ENCODE measurements at regions not wholly inside any gene's neighbourhood (a gene's known extent, or its start where the extent isn't known, plus 50 kb on each side); places are given as distances from the start of the nearest gene placed in this dataset.

DNA sequence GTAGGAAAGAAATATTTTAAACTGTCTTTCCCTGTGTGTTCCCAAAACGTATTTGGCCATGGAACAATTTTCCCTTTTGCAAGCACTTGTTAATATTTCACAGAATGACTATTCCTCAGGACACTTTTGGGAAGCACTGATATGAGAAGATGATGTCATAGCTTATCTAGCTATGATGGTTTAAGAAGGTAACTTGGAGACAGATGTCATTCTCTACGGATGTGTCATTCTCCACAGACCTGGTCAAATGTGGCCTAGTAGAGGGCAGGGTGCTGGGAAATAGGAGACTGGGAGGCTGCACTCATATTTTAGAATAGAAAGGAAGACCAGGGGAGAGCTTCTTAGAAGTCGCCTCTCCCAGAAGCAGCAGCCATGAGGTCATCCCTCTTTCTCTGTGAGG, 220.7 kb upstream of the GLI3 start:
- DNase-seq (no peak), ATAC-seq (replicated peaks) (no peak)
- no peaks in the 10 kb centered on the region for H3K36me3 Mint-ChIP-seq (ENCODE audit: insufficient read depth)
- H3K4me3 Mint-ChIP-seq, result no peak overlapping the region
- H3K9me3 Mint-ChIP-seq, result peaks cover 3 to 13% of the 10 kb centered on the region in 2 donors
- no peak overlapping the region for H3K27ac Mint-ChIP-seq
- H3K27me3 Mint-ChIP-seq, result no peaks in the 10 kb centered on the region
- no peaks in the 10 kb centered on the region for H3K4me1 Mint-ChIP-seq (ENCODE audit: low read depth in 2 of 2)

DNA sequence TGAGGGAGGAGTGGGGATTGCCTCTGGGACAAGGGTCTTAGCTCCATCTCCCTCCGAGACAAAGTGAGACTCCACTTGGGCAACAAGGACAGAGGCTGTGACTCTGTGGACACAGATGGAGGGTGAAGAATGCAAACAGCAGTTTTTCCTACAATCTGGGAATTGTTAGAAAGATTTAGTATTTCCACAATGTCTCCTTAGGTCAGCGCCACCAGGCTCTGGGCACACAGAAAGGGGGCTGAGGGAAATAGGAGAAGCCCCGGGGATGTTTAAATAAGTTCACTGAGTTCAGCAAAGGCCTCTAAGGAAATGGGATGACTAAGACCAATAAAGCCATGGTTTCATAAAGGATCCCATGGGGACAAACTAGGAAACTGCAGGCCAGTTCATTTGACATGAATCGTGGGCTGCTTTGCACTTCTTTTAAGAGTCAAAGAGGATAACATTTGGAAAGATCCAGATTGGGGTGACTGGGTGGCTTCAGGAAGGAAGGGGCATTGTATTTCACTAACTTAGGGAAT, 219.8 kb upstream of the GLI3 start:
- DNase-seq (no peak), ATAC-seq (replicated peaks) (no peak)
- Mint-ChIP-seq H3K27ac (no peak overlapping the region), H3K4me1 (ENCODE audit: low read depth in 2 of 2) (no peaks in the 10 kb centered on the region), H3K36me3 (ENCODE audit: insufficient read depth) (no peaks in the 10 kb centered on the region), H3K27me3 (no peaks in the 10 kb centered on the region), H3K4me3 (no peak overlapping the region), H3K9me3 (peaks cover 3 to 13% of the 10 kb centered on the region in 2 donors)

DNA sequence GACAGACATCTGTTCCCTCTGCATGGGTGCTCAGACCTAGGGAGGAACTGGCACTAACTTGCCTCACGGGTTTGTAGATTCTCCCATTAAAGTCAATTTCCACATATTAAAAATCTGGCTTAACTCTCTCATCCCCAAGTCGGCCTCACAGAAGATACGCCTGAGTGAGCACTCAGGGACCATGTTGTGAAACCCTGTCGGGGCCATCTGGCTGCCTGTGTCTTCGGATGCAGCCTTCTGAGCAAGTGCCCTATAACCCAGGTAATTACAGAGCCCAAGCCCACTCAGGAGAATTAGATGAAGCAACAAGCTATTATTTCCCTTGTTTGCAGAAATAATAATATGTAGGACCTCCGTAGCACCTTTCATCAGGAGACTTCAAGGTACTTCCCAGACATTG, 219.3 kb upstream of the GLI3 start:
- ATAC-seq (replicated peaks), result no peak
- no peaks in the 10 kb centered on the region for H3K27me3 Mint-ChIP-seq

DNA sequence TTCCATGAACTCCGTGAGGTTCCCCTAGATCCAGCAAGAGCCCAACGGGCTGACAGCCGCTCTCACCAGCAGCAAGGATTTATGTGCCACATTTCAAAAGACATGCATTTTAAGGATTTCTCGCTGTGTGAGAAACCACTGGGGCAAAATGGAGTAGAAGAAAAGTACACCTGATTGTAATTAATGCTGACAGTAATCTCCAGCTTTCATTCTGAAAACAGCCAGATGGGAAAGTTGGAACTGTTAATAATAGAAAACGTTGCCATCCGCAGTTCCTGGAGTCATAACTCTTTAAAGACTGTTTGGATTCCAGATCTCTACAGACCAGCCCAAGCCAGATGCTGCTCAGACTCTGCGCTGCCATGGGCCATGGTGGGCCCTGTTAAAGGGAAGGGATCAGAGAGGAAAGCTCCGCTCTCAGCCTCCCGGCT, 216.9 kb upstream of the GLI3 start:
- no peak for DNase-seq
- Mint-ChIP-seq H3K4me3 (no peak overlapping the region), H3K4me1 (ENCODE audit: low read depth in 2 of 2) (no peaks in the 10 kb centered on the region), H3K27ac (no peak overlapping the region), H3K27me3 (no peaks in the 10 kb centered on the region), H3K36me3 (ENCODE audit: insufficient read depth) (no peaks in the 10 kb centered on the region), H3K9me3 (peaks cover 4 to 13% of the 10 kb centered on the region in 2 donors)
- ATAC-seq (replicated peaks), result no peak

More for the DNA sequence above, 219.3 kb upstream of the GLI3 start:
- Mint-ChIP-seq H3K27ac (no peak overlapping the region), H3K4me3 (no peak overlapping the region), H3K36me3 (ENCODE audit: insufficient read depth) (no peaks in the 10 kb centered on the region), H3K9me3 (peaks cover 3 to 13% of the 10 kb centered on the region in 2 donors), H3K4me1 (ENCODE audit: low read depth in 2 of 2) (no peaks in the 10 kb centered on the region)
- DNase-seq, result no peak

- H3K27me3 Mint-ChIP-seq, result no peaks in the 10 kb centered on the region
- DNase-seq, result no peak
- H3K9me3 Mint-ChIP-seq, result peaks cover 4 to 6% of the 10 kb centered on the region in 2 donors
- H3K4me1 Mint-ChIP-seq (ENCODE audit: low read depth in 2 of 2), result no peaks in the 10 kb centered on the region
- H3K4me3 Mint-ChIP-seq, result no peak overlapping the region
- no peak overlapping the region for H3K27ac Mint-ChIP-seq
- no peak for ATAC-seq (replicated peaks)
- H3K36me3 Mint-ChIP-seq (ENCODE audit: insufficient read depth), result no peaks in the 10 kb centered on the region
These were observed 215.3 kb upstream of the GLI3 start for GRCh38 chr7:42452356-42452755.

DNA sequence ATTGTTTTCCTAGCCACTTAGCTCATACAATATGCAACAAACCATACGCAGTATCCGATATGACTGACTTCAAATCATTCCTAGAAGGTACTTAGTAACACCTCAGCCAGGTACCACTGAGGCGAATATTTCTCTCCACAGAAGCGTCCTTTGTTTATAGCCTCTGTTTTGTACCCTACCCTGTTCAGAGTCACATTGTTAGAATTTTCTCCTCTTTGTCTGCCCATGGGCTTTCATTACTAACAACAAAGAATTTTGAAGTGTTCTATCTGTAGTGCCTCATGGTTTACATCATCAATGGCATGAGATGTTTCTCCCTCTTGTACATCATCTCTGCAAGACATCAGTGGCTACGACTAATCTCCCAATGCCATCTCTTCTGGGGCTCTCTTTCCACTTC, 212.4 kb upstream of the GLI3 start:
- ATAC-seq (replicated peaks) (no peak), DNase-seq (no peak)
- Mint-ChIP-seq H3K36me3 (ENCODE audit: insufficient read depth) (no peaks in the 10 kb centered on the region), H3K9me3 (peaks cover 4 to 16% of the 10 kb centered on the region in 2 donors), H3K27ac (no peak overlapping the region), H3K27me3 (no peaks in the 10 kb centered on the region), H3K4me1 (ENCODE audit: low read depth in 2 of 2) (no peaks in the 10 kb centered on the region), H3K4me3 (no peak overlapping the region)

DNA sequence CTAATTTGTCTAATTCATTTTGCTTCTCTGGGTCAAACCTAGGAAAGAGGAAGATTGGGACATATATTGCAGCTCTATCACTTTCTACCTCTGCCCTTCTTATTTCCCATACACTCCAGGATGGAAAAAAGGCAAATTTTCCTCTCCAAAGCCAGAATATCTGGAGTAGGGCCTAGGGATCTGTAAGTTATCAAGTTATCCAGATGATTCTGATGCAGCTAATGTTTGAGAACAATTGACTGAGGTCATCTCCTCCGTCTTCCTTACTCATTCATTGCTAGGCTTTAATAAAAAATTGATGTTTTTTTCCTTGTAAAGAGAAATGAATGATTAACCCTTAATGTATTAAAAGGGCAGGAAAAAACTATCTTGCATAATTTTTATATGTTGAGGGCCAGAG, 211.9 kb upstream of the GLI3 start:
- H3K9me3 Mint-ChIP-seq, result peaks cover 2 to 16% of the 10 kb centered on the region in 2 donors
- DNase-seq (no peak), ATAC-seq (replicated peaks) (no peak)
- no peaks in the 10 kb centered on the region for H3K4me1 Mint-ChIP-seq (ENCODE audit: low read depth in 2 of 2)
- H3K4me3 Mint-ChIP-seq, result no peak overlapping the region
- H3K36me3 Mint-ChIP-seq (ENCODE audit: insufficient read depth), result no peaks in the 10 kb centered on the region
- no peak overlapping the region for H3K27ac Mint-ChIP-seq
- no peaks in the 10 kb centered on the region for H3K27me3 Mint-ChIP-seq

DNA sequence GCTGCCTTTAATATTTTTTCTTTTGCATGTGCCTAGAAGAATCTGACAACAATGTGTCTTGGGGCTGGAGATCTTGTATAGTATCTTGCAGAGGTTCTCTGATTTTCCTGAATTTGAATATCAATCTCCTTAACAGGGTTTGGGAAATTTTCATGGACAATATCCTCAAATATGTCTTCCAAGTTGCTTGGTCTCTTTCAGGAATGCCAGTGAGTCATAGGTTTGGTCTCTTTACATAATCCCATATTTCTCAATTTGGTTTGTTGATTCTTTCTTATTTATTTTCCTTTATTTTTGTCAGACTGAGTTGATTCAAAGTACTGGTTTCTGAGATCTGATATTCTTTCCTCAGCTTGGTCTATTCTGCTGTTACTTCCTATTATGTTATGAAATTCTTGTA, 208.7 kb upstream of the GLI3 start:
- Mint-ChIP-seq H3K4me3 (no peak overlapping the region), H3K9me3 (peaks cover 3 to 16% of the 10 kb centered on the region in 2 donors), H3K27me3 (no peaks in the 10 kb centered on the region), H3K36me3 (ENCODE audit: insufficient read depth) (no peaks in the 10 kb centered on the region), H3K4me1 (ENCODE audit: low read depth in 2 of 2) (no peaks in the 10 kb centered on the region), H3K27ac (no peak overlapping the region)
- no peak for DNase-seq
- no peak for ATAC-seq (replicated peaks)

- Mint-ChIP-seq H3K27ac (no peak overlapping the region), H3K4me3 (no peak overlapping the region), H3K9me3 (peaks cover 14 to 29% of the 10 kb centered on the region in 2 donors), H3K27me3 (no peaks in the 10 kb centered on the region), H3K4me1 (ENCODE audit: low read depth in 2 of 2) (no peaks in the 10 kb centered on the region), H3K36me3 (ENCODE audit: insufficient read depth) (no peaks in the 10 kb centered on the region)
- DNase-seq (no peak), ATAC-seq (replicated peaks) (no peak)
These were observed 203.9 kb upstream of the GLI3 start for GRCh38 chr7:42440951-42441350.

GRCh38 chr7:42432644-42433043, 195.6 kb upstream of the GLI3 start:
- Mint-ChIP-seq H3K27me3 (no peaks in the 10 kb centered on the region), H3K27ac (no peak overlapping the region), H3K36me3 (ENCODE audit: insufficient read depth) (peaks cover 2% of the 10 kb centered on the region), H3K4me3 (no peak overlapping the region), H3K9me3 (peaks cover 10 to 14% of the 10 kb centered on the region in 2 donors), H3K4me1 (ENCODE audit: low read depth in 2 of 2) (no peaks in the 10 kb centered on the region)
- DNase-seq (no peak), ATAC-seq (replicated peaks) (no peak)

DNA sequence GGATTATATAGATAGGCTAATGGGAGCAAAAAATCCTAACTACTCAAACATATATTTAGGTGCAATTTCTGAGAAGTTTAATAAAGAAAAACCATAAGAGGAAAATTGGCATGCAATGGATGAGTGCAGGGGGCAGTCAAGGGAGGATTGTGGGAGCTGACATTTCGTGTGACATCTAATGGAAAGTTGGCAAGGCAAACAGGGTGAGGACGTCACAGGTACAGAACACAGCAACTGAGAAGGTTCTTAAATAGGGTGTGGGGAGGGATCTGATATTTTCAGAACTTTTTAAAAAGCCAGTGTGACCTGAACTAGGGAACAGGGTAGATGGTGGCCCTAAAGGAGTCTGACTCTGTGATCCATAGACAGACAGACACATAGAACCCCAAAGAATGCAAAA, 194.9 kb upstream of the GLI3 start:
- Mint-ChIP-seq H3K9me3 (peaks cover 8 to 14% of the 10 kb centered on the region in 2 donors), H3K27ac (no peak overlapping the region), H3K4me3 (no peak overlapping the region), H3K36me3 (ENCODE audit: insufficient read depth) (peaks cover 2% of the 10 kb centered on the region), H3K4me1 (ENCODE audit: low read depth in 2 of 2) (no peaks in the 10 kb centered on the region), H3K27me3 (no peaks in the 10 kb centered on the region)
- DNase-seq (no peak), ATAC-seq (replicated peaks) (no peak)

DNA sequence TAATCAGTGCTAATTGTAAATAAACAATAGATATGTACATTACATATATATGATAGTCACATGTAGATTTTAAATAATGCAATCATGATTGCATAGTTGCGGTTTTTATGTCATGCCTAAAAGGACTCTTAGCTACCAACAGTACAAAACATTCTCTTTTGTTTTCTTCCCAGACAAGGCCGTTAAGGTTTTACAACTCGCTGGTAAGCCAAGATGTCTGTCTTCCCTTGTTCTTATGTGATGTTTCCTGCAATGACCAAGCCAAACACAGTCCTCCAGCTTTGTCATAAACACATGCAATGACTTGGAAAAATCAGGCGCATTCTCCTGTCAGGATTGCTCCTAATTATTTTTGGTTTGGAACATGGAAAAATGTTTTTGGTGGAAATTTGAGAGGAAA, 192.3 kb upstream of the GLI3 start:
- no peak for DNase-seq
- Mint-ChIP-seq H3K4me1 (ENCODE audit: low read depth in 2 of 2) (no peaks in the 10 kb centered on the region), H3K27me3 (no peaks in the 10 kb centered on the region), H3K4me3 (no peak overlapping the region), H3K36me3 (ENCODE audit: insufficient read depth) (peaks cover 2% of the 10 kb centered on the region), H3K27ac (no peak overlapping the region), H3K9me3 (no peaks in the 10 kb centered on the region)
- ATAC-seq (replicated peaks), result no peak

DNA sequence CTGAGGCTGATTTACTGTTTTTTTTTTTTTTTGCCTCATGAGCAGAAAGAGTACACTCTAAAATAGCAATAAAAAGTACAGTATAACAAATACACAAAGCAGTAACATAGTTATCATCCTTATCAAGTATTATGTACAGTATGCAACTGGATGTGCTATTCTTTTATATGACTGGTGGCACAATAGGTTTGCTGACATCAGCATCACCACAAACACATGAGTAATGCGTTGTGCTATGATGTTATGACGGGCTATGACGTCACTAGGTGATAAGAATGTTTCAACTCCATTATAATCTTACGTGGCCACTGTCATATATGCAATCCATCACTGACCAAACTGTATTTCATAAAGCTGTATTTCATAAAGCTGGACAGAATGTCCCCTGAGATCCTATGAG, 189.2 kb upstream of the GLI3 start:
- ATAC-seq (replicated peaks), result no peak
- Mint-ChIP-seq H3K9me3 (no peaks in the 10 kb centered on the region), H3K4me1 (ENCODE audit: low read depth in 2 of 2) (no peaks in the 10 kb centered on the region)

GRCh38 chr7:42414941-42415505, 178.0 kb upstream of the GLI3 start:
- no peak overlapping the region for H3K27ac Mint-ChIP-seq
- H3K4me1 Mint-ChIP-seq (ENCODE audit: low read depth in 2 of 2), result no peaks in the 10 kb centered on the region
- no peak overlapping the region for H3K4me3 Mint-ChIP-seq
- no peaks in the 10 kb centered on the region for H3K36me3 Mint-ChIP-seq (ENCODE audit: insufficient read depth)
- H3K9me3 Mint-ChIP-seq, result no peaks in the 10 kb centered on the region
- DNase-seq (no peak), ATAC-seq (replicated peaks) (no peak)
- H3K27me3 Mint-ChIP-seq, result no peaks in the 10 kb centered on the region

More for the DNA sequence above, 189.2 kb upstream of the GLI3 start:
- peaks cover 2% of the 10 kb centered on the region for H3K36me3 Mint-ChIP-seq (ENCODE audit: insufficient read depth)
- H3K27me3 Mint-ChIP-seq, result no peaks in the 10 kb centered on the region
- no peak overlapping the region for H3K27ac Mint-ChIP-seq
- H3K4me3 Mint-ChIP-seq, result no peak overlapping the region
- DNase-seq, result no peak

DNA sequence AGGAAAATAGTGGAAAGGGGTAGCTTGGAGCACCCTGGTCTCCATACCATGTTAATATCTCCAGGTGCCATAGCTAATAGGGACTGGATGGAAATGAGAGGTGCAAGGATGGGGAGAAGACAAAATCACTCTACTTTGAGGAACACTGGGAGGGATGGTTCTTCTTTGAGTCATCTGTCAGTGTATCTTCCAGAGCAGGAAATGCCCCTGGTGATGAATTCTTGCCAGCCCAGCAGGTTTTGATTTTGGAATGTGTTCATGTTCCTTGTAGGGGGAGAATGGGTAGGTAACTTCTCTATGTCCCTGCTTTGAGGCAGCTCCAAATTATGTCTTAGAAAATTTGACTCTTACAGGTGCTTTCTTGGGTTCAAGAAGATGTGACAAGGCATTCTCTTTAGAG, 177.0 kb upstream of the GLI3 start:
- Mint-ChIP-seq H3K4me3 (no peak overlapping the region), H3K27me3 (no peaks in the 10 kb centered on the region), H3K9me3 (no peaks in the 10 kb centered on the region), H3K27ac (no peak overlapping the region), H3K36me3 (ENCODE audit: insufficient read depth) (no peaks in the 10 kb centered on the region), H3K4me1 (ENCODE audit: low read depth in 2 of 2) (no peaks in the 10 kb centered on the region)
- no peak for ATAC-seq (replicated peaks)
- DNase-seq, result no peak

All from effector memory CD8-positive, alpha-beta T cell (primary cell).